Keratinocyte (primary cell): ENCODE measurements at regions not wholly inside any gene's neighbourhood (a gene's known extent, or its start where the extent isn't known, plus 50 kb on each side); places are given as distances from the start of the nearest gene placed in this dataset.

ENCODE experiments used
- CTCF ChIP-seq, 3 experiments: IDR thresholded peaks in 1 of 3; conservative IDR thresholded peaks in 1 of 3; optimal IDR thresholded peaks in 1 of 3; 2 replicates in 2 of 3; 3 replicates in 1 of 3; pipeline versions ENCODE3 to v1.5.1; 2011; ENCODE audit warnings: low read length in 3 of 3, mild to moderate bottlenecking in 3 of 3, moderate library complexity in 2 of 3, control low read depth in 1 of 3, inconsistent platforms in 1 of 3; ENCODE audit not compliant: insufficient read depth in 2 of 3; ENCODE audit errors: extremely low read depth in 1 of 3
- EZH2 ChIP-seq: IDR thresholded peaks from one replicate; pipeline ENCODE4 v1.6.1; 2012; ENCODE audit warnings: inconsistent platforms, mild to moderate bottlenecking, low read length, moderate library complexity

DNA sequence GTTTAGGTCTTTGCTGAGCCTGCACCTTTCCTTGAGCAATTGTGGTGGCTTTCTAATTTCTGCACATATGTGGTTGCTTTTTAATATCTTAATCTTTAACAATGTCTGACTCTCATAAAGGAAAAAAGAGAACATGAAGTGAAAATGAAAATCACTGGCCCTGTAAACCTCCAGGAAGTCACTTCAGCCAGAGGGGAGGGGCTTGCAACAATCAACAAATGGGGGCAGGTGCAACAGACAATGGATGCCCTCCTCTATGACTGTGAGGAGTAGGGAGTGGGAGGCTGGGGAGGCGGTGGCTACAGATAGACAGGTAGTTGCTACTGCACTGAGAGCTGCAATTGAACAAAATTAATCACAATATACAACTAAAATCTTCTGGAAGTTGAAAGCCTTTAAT, 1377.4 kb downstream of the XPNPEP1 start:
- TF ChIP-seq CTCF (optimal IDR thresholded peaks at IDR 0.05 in 1 of 3, IDR thresholded peaks at IDR 0.05 in 1 of 3, conservative IDR thresholded peaks at IDR 0.05 in 1 of 3; ENCODE audit: extremely low read depth in 1 of 3, insufficient read depth in 2 of 3, low read length in 3 of 3) (no peak), EZH2 (no peak)
